DLD1 (cell line): ENCODE measurements at regions not wholly inside any gene's neighbourhood (a gene's known extent, or its start where the extent isn't known, plus 50 kb on each side); places are given as distances from the start of the nearest gene placed in this dataset.

Experiments
- in situ Hi-C: cut with HindIII; loops from 2 replicates; pipeline ENCODE4 v1.10.0; 2017; ENCODE audit warnings: low sequenced_read_pairs

DNA sequence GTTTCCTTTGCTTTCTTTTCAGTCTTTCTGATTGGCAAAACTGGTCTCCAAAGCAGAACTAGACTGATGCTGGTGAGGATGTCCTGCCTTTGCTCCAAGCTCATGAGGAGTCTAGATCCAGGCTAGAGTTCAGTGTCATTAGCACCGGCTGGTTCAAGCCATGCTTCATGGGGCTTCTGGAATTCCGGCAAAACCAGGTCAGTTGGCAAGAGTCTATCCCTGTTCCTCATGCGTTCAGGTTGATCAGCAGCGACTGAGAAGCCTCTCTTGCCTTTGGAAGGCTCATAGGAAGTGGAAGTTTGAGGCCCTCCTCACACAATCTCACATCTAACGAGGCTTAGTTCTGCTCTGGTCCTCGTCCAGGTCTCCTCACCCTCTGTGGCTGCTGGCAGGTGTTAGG lies 194.3 kb downstream of the HS3ST3A1 start:
- in situ Hi-C loops = no loop called here

GRCh38 chr17:13405807-13406206 lies 195.9 kb downstream of the HS3ST3A1 start:
- in situ Hi-C loops = no loop called here

DNA sequence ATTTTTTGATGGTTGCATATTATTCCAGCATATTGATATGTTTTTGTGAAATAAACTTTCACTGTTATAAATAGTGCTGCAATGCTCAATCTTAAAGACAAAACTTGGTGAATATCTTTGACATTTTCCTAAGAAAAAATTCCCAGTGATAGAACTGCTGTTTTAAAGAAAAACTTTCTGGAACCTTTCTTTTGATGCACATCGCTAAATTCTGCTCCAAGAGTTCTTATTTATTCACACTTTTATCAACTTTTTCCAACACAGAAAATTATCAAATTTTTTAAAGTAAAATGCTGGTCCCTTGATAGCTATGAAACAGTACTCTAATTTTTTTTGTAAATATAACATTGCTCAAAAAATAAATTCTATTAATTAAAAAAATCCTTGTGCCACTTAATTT lies 196.6 kb downstream of the HS3ST3A1 start:
- in situ Hi-C loops = no loop called here

- in situ Hi-C loops = no loop called here
Observed at GRCh38 chr17:13403982-13404946, 197.5 kb downstream of the HS3ST3A1 start.

- in situ Hi-C loops = no loop called here
Observed at GRCh38 chr17:13400491-13400890, 201.2 kb downstream of the HS3ST3A1 start.

GRCh38 chr17:13398853-13399252 lies 202.9 kb downstream of the HS3ST3A1 start:
- in situ Hi-C loops = no loop called here

DNA sequence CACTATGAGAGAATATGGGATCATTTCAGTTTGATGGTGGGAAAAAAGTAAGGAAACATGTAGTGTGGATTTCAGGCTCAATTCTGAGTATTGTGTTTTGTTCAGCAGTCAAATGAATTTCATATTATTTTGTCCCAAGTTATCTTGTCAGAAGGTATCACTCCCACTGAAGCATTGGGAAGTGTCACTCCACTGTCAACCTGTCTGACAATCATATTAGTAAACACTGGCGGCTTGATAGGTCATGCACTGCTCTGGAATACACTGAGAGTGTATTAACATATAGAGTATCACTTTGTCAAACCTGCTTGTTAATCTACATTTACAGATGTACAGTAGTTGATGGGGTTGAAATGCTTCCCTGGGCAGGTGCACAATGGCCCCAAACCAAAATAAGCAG lies 203.6 kb downstream of the HS3ST3A1 start:
- in situ Hi-C loops = no loop called here

DNA sequence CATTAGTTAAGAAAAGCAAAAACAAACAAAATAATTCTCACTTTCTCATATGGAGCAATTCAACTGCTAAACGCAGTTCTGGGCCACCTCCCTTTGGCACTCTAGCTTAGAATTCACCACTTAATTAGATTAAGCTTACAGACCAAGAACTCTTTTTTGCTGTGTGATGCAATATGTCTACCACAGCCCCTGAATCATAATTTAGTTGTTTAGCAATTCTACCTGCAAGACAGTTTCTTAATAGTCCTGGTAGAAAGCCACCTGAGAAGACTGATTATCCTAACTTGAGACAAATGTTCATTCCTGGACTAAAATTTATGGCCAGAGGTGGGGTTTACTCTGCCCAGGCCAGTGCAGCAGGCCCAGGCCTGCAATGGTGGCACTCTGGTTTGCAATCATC lies 205.9 kb downstream of the HS3ST3A1 start:
- in situ Hi-C loops = no loop called here

- in situ Hi-C loops = no loop called here
Observed at GRCh38 chr17:13395346-13395745, 206.4 kb downstream of the HS3ST3A1 start.

- in situ Hi-C loops = no loop called here
Observed at GRCh38 chr17:13393841-13394710, 207.7 kb downstream of the HS3ST3A1 start.

GRCh38 chr17:13387952-13388351 lies 213.8 kb downstream of the HS3ST3A1 start:
- in situ Hi-C loops = no loop called here

GRCh38 chr17:13387236-13387635 lies 214.5 kb downstream of the HS3ST3A1 start:
- in situ Hi-C loops = no loop called here

- in situ Hi-C loops = no loop called here
Observed at GRCh38 chr17:13385481-13385911, 216.2 kb downstream of the HS3ST3A1 start.

DNA sequence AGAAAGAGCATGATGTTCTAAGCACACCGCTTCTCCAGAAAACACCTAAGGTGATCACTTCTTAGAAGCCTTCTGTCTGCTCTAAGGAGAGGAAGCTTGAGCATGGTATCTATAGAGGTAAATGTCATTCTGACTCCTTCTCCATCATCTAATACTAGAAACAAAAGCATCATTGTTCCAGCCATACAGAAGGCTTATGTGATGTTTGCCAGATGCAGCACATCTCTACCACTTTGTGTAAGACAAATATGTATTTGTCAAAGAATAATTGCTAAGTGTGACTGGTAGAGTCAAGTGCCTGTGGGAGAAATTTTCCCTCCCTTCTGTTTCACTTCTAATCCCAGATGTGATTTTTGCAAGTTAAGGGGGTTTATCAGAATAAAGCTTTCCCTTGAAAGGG lies 217.1 kb downstream of the HS3ST3A1 start:
- in situ Hi-C loops = no loop called here

DNA sequence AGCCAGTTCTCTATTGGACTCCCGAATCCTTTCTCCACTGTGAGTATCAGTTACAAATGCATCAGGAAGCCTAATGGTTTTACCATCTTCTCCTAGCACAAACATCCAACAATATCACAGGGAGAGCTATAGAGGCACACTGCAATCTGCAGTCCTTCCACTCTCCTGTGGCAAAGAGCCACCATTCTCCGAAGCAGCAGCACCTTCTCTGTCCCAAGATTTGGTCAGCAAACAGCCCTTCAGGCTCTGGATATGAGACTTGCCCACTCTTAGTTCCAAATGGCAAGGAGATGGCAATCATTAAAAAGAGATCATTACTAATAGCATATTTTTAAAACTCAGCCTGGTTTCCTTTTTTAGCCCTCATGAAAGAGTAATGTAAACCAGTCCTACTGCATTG lies 223.4 kb downstream of the HS3ST3A1 start:
- in situ Hi-C loops = no loop called here

DNA sequence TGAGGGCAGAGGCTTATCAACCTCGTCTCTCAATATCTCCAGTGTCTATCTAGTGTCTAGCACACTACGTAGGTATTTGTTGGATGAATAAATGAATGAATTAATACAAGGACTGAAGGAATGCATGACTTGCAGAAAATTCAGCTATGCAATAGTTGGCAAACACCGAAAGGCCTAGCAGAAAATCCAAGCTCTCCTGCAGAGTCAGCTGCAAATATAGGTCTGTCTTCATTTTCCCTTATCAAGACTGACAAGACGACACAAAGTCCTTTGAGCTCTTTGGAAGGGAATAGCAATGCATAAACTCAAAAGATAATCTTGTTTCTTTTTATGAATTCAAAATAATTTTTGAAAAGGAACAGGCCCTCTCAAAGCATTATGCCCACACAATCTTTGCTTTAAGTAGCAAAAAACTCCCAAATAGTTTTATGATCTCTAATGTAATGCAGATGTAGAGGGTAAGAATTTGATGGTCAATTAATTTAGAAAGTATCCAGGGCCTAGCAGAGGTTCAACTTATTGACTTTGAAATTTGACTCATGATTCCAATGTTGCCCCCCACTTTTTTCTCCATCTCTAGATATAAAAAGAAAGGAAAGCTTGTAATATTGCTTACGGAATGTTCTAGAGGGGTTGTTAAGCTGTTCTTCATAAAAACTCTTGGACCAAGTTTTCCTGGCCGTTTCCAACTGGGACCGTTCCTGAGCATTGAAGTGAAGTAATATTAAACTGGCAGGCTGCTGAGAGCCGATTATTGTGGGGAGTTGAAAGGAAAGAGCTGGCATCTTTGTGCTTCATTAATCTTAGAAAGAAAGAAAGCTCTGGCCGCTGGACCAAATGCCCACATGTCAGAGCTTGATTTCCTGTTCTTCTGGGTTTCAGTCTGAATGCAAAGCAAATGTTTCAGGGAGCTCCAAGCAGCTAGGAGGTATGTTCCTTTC lies 227.3 kb downstream of the HS3ST3A1 start:
- in situ Hi-C loops = no loop called here

- in situ Hi-C loops = no loop called here
Observed at GRCh38 chr17:13372432-13372831, 229.3 kb downstream of the HS3ST3A1 start.

GRCh38 chr17:13367154-13367553 lies 234.6 kb downstream of the HS3ST3A1 start:
- in situ Hi-C loops = no loop called here

GRCh38 chr17:13365331-13365730 lies 236.4 kb downstream of the HS3ST3A1 start:
- in situ Hi-C loops = no loop called here

GRCh38 chr17:13363771-13364170 lies 238.0 kb downstream of the HS3ST3A1 start:
- in situ Hi-C loops = no loop called here
